Fibroblast of skin of right quadriceps (primary cell): ENCODE measurements at regions not wholly inside any gene's neighbourhood (a gene's known extent, or its start where the extent isn't known, plus 50 kb on each side); places are given as distances from the start of the nearest gene placed in this dataset.

Source experiments
- DNase-seq: peaks from one replicate; pipeline ENCODE4 v3.0.0-alpha.2; 2013

GRCh38 chr2:8157621-8158430 lies 524.0 kb upstream of the ID2 start:
- DNase-seq = no peak

DNA sequence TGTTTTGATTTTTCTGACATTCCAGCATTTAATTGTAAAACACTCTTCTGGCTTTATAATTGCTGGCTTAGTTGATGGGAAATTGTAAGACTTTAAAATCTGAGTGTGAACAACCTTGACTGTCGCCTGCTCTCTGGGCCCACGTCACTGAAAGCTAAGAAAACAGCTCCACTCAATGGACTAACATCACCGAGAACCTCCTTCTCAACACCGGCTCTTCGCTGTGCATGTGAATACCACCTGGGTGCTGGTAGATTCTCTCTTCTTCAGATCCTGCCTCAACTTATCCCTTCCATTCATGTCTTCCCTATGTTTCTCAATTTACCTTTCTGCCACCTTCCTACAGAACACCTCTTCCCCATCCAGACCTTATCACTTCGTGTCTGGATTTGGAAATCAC lies 523.1 kb upstream of the ID2 start:
- no peak for DNase-seq

DNA sequence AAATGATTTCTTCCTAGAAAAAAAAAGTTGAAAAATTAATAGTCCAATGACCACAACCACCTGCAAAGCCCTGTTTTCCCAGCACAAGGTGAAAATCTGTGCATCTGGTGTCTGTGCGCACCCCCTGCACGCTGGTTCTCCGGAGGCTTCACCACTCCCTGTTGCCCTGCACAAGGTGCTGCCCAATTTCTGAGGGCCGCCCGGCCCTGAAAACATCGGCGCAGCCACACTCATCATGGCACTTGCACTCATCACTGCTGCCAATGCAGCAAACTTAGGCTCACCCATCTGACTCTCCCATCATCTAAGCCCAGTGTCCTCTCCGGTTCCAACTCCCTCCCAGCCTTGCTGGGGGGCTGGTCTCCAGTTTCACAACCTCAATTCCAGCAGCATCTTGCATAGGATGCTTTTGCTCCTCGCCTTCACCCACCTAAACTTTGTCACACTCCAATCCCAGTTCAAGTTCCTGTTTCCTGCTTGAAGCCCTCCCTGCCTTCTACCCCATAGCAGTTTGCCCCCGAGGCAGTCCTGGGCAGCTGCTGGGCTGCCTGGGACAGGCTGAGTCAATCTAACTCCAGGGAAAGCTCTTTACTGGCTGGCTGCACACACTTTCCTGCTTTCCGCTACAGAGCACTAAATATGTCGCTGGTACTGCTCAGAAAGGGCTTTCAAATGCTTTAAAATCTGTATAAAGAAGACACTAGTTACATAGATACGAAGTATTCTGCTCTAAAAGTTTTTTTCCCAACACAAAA lies 522.5 kb upstream of the ID2 start:
- DNase-seq = no peak

DNA sequence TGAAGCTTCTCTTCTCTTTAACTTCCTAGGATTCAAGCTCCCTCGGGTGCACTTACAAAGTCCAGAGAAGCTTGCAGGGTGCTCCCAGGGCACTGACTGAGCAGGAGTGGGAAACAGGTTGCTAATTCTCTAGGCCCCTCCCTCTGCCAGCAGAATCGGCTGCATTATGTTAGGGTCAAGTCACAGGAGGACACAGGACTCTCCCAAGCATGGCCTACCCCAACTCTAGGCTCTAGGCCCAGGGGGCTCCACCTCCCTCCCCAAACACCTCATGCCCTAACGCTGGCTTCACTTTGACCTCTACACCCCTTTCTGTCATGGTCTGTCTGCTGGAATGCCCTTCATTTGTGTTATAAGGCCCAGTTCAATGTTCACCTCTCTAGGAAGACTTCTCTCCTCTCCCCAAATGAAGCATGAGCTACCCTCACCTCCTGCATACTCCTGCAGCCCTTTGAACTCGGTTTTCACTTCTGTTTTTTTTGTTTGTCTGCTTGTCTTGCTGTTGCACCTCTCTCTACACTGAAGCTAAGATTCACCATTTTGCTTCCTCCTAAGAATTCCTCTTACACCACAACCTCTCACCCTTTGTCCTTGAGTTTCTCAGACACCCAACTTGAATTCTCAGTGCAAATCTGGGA lies 521.8 kb upstream of the ID2 start:
- no peak for DNase-seq

- DNase-seq = no peak
Measured at GRCh38 chr2:8160959-8161358, 520.9 kb upstream of the ID2 start.

GRCh38 chr2:8162552-8162951 lies 519.3 kb upstream of the ID2 start:
- DNase-seq = peak; percentile 88

- no peak for DNase-seq
Measured at GRCh38 chr2:8165550-8165949, 516.3 kb upstream of the ID2 start.

DNA sequence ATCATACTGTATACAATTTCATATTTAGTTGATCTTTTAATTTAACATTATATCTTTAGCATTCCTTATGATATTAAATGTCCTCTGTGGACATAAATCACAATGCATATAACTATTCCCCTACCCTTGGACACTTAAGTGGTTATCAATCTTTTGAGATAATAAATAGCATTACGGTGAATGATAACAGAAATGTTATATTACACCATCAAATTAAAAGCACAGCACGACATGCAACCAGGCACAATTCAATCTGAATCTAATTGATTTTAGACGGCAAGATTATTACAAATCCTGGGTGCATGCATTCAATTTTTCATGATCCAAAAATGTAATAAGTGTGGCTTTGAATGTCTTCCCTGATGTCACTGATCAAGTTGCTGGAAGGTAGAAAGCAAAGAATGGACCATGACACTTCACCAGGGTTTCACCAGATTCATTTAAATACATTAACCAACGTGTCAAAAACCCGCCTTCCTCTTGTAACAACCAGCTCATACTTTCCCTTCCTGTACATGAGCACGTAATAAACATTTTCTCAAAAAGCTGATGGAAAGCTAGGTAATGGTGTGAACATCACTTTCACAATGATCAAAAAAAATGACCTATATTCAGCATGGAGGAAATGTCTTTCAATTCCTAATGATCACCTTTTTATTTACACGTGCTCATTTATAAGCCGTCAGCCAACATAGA lies 513.7 kb upstream of the ID2 start:
- DNase-seq = no peak

GRCh38 chr2:8168876-8169424 lies 512.9 kb upstream of the ID2 start:
- DNase-seq = peak; percentile 42

GRCh38 chr2:8169443-8169842 lies 512.4 kb upstream of the ID2 start:
- peak; percentile 97 for DNase-seq

GRCh38 chr2:8170552-8171327 lies 511.1 kb upstream of the ID2 start:
- peak; percentile 44 for DNase-seq

DNA sequence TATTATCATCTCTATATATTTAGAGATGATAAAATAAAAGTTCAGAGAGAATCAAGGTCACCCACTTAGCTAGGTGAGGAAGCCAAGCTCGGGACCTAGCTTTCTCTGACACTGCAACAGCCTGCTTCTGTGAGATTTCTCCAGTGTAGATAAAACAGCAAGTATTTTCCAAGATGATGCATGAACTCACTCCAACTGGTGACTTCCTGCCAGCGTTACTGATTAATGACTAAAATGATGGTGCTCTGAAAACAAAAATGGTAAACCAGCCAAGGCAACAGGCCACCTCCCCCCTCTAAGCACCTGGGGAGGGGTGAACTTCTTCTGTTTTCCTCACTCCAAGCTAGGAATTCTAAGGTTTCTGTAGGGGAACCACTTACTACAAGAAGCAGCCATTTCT lies 510.2 kb upstream of the ID2 start:
- peak; percentile 43 for DNase-seq

GRCh38 chr2:8172661-8173060 lies 509.2 kb upstream of the ID2 start:
- no peak for DNase-seq

GRCh38 chr2:8174641-8175257 lies 507.1 kb upstream of the ID2 start:
- no peak for DNase-seq

- DNase-seq = no peak
Measured at GRCh38 chr2:8176887-8177286, 505.0 kb upstream of the ID2 start.

- no peak for DNase-seq
Measured at GRCh38 chr2:8177566-8177965, 504.3 kb upstream of the ID2 start.

DNA sequence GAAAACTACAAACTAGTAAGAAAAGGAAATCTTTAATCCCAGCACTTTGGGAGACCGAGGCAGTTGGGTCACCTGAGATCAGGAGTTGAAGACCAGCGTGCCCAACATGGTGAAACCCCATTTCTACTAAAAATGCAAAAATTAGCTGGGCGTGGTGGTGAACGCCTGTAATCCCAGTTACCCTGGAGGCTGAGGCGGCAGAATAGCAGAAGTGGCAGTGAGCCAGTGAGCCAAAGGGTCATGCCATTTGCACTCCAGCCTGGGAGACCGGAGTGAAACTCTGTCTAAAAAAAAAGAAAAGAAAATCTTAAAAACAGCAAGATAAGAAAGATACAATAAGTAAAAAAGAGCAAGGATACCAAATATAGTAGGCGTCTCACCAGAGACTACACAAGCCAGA lies 502.9 kb upstream of the ID2 start:
- no peak for DNase-seq

GRCh38 chr2:8189316-8189715 lies 492.5 kb upstream of the ID2 start:
- DNase-seq = no peak

GRCh38 chr2:8190279-8190678 lies 491.6 kb upstream of the ID2 start:
- no peak for DNase-seq

- DNase-seq = no peak
Measured at GRCh38 chr2:8191427-8191826, 490.4 kb upstream of the ID2 start.

DNA sequence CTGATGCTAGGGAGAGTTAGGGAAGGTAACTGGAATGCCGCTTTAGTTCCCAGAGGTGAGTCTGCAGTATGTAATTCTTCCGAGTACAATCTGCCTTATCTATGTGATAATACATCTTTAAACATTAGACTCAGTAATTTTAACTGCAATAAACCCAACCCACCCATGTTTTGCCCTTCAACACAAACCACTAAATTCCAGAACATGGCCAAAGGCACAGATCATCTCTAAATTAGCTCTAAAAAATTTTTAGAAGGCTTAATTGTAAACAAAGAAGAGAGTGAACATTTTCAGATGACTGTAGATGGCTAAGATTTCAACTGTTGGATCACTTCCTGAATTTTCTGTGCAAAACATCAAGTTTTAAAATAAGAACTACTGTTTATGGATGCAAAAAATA lies 488.7 kb upstream of the ID2 start:
- DNase-seq = peak; percentile 51
